CD4-positive, alpha-beta T cell treated with Interleukin-4 for 4 hours (primary cell): ENCODE measurements at regions not wholly inside any gene's neighbourhood (a gene's known extent, or its start where the extent isn't known, plus 50 kb on each side); places are given as distances from the start of the nearest gene placed in this dataset.
"Not testable (repeated sequence)": the region's sequence is repeated elsewhere in the genome, so short reads cannot be mapped to it uniquely, and the experiment has no call there.

Experiments used
- DNase-seq: peaks from one replicate; pipeline ENCODE4 v3.0.0-alpha.2; 2020

DNA sequence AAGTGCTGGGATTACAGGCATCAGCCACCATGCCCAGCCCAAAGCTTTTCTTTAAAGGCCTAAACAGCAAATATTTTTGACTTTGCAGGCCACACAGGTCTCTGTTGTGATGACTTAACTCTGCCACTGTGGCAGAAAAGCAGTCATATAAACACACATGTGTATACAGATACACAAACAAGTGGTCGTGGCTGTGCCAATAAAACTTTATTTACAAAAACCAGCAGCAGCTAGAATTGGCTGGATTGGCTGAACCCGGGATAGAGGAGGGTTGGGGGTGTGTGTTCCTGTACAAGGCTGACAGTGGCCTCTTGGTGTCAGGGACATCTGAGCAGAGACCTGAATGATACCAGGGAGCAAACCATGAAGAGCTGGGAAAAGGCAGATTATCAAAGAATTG, 95.6 kb downstream of the NCOR2 start:
- no peak for DNase-seq

DNA sequence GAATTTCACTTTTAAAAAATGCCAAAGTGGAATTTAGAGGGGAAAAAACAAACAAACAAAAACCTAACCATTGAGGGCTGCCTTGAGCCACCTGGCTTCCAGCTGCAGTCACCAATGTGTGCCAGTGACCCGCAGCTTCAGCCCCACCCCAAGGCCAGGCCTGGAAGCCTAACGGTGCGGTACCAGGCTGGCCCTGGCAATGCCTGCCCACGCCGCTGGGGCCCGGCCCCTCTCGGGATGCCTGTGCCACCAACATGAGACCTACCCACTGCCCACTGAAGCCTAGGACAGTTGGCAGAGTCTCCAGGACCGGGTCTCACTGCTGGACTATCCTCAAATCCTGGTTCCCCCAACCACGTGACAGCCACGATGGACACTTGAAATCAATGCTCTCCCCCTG, 96.6 kb downstream of the NCOR2 start:
- DNase-seq = no peak

DNA sequence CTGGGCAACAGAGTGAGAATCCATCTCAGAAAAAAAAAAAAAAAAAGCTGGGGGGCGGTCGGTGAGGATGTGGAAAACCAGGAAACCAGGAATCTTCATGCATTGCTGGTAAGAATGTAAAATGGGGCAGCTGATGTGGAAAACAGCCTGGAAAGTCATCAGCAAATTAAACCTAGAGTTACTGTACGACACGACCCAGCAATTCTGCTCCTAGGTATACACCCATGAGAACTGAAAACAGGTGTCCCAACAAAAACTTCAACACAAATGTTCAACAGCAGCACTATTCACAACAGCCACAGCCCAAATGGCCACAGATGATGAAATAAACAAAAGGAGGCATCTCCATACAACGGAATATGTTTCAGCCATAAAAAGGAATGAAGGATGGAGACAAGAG, 97.3 kb downstream of the NCOR2 start:
- no peak for DNase-seq

DNA sequence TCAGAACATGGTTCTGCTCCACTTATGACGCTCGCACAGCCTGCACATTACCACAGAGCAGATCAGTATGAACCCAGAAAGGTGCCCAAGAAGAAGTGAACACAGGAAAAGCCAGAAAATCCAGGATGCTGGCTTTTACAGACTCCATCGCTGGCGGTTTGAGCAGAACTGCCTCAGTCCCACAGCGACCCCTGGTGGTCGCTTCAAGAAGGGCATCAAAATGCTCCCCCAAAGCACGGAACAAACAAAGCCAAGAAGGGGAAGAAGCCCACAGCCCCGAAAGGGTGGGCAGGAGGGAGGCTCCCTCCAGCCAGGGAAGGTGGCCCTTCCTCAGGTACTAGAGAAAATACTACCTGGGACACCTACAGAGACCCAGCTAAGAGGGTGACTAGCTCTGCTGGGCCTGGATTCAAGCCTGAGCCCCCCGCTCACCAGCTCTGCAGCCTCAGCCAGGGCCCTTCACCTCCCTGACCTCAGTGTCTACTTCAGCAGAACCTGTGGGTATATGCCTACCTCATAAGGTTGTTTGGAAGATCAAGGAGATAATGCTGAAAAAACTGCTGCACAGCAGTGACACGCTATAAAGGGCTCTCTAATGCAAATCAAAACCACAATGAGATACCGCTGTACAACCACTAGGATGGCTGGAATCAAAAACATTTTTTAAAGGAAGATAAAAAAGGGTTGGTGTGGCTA, 98.1 kb downstream of the NCOR2 start:
- DNase-seq = peak; percentile 52

DNA sequence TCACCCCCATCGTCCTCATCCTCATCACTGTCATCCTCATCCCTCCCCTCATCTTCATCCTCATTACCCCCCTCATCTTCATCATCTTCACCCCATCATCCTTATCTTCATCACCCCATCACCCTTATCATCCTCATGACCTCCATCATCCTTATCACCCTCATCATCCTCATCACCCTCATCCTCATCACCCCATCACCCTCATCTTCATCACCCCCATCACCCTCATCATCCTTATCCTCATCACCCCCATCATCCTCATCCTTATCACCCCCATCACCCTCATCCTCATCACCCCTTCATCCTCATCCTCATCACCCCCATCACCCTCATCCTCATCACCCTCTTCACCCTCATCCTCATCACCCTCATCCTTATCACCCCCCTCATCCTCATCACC, 99.9 kb downstream of the NCOR2 start:
- DNase-seq = not testable (repeated sequence)

DNA sequence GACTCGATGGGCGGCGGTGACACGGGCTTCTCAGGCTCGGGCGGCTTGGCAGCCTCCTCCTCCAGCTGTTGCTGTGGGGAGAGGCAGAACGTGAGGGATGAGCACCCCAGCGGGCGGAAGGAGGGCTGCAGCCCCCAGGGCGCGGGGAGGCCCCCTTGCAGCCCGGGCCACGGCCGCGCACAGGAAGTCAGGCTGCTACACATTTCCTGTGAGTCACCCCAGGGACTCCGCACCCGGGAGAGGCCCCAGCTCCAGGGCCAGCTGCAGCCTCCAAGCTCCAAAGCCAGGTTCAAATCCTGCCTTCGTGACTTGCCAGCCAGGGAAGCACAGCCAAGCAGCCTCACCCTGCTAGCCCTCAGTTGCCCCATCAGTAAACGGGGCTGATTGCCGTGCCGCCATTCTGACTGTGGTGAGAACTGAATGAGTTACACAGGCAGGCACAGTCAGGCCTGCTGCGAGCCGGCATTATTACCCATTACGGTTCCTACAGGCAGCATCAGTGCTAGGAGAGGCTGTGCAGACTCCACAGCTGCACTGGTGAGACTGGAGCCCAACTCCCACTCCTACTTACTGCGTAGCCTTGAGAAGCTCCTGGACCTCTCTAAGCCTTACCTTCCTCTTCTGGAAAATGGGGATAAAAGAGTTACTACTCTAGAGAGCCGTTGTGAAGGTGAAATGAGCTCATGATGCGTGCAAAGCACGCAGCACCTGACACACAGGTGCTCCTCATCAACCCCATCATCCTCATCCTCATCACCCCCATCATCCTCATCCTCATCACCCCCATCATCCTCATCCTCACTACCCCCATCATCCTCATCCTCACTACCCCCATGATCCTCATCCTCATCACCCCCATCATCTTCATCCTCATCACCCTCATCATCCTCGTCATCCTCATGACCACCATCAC, 100.9 kb downstream of the NCOR2 start:
- DNase-seq = peak; percentile 90

DNA sequence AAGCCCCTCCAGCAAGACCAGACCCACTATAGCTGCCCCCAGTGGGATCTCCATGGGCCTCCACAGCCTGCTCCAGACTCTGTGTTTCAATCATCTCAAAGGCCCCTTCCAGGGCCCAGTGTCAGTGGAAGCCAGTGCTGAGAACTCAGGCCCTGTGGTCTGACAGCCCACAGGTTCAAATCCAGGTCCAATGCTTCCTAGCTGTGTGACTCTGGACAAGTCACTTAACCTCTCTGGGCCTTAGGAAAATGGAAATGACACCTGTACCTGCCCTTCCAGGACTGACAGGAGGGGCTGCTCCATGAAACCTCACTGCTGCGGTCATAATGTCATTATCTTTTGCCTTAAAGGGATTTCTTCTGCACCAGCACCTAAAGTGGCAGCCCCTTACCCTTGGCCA, 101.9 kb downstream of the NCOR2 start:
- DNase-seq = no peak

DNA sequence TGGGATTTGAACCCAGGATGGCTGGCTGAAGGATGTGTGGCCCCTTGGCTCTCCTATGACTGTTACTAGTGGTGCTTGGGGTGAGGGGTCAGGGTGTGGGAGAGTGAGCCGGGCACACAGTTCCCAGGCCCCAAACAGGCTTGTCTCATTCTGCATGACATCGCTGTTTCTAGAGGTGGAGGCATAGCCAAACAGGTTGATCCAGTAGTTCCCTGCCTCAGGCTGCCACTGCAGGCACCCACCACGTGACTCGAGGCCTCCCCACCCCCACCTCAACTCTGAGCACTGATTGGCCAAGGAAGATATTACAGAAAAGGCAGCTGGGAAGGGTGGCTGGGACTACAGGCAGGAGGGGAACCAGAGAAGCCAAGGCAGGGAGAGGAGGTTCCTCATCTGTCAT, 102.6 kb downstream of the NCOR2 start:
- DNase-seq = no peak

DNA sequence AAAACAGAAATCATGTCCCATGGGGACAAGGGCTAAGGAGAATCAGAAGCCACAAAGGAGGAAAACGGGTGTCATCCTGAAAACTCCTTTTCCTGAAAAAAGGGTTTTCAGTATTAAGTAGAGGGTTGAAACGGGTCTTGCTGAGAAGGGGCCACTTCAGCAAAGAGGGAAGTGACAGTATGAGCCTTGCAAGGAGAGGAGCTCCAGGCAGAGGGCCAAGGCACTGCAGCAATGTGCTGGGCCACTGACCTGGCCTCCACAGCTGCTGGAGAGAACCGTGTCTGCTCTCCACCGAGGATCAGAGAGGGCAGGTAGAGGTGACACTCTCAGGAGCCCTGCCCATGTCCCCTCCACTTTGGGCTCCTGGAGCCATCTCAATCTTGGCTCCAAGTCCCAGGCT, 103.3 kb downstream of the NCOR2 start:
- no peak for DNase-seq

DNA sequence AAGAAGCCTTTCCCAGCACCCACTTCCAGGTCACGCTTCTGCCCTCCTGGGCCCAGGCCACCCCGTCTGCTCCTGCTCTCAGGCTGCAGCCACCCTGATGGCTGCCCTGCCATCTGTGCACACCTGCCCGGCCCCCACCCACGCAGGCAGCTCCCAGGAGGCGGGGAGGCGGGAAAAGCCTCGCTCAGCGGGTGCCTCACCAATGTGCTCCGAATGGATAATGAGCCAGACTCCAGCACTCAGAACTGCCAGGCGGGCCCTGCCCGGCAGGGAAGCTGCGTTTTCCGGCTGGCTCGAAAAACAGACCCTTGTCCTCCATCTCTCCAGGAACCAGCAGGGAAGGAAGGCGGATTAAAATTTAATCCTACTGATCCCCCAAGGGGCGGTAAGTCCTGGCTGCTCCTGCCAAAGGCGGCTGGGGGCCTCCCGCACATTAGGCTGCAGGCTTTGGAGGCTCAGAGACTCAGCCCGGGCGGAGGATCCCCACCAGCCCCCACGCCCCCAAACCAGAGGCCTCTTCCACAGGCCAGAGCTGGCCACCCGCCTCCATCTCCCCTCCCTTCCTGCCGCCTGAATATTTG, 104.0 kb downstream of the NCOR2 start:
- no peak for DNase-seq

DNA sequence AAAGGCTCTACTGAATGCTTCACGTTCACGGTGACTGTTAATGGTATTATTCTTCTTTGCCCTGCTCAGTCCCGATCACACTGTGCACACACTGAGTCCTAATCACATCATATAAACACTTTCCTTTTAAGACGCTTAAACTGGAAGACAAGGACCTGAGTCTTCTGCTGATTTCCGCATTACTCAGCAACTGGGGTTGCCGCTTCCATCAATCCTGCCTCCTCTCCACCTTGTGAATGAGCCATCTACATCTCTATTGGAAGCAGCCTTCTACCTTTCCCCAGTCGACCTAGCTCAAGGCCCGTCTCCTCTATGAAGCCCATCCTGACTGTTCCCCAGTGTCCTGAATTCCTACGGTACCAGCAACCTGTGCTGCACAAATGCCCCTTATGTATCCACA, 104.7 kb downstream of the NCOR2 start:
- DNase-seq = no peak

DNA sequence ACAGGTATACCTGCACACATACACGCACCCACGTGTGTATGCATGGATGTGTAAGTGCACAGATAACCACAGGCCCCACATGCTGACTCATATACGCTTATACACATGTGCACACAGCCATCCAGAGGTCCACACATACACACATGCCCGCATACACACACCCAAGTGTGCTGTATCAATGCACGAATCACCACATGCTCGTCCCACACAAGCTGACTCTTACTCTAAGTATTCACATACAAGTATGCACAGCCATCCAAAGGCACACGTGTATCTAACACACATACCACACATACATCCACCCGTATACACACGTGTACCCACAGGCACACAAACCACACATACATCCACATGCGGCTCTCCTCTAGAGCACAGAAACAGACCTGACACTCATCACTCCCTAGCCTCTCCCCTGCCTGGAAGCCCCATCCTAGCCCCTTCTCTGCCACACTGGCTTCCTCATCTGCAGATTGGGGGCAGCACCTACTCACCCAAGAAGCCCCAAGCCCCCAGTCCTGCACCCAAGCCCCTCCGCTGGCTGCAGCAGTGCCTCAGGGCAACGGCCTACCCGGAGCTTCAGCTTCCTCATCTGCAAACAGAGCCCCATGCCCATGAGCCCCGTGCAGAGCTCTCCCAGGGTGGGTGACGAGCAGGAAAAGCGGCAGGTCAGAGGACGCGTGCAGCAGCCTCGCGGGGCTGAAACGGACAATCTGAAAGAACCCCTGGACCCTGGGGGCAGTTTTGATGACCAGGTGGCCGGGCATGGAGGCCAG, 105.4 kb downstream of the NCOR2 start:
- no peak for DNase-seq

DNA sequence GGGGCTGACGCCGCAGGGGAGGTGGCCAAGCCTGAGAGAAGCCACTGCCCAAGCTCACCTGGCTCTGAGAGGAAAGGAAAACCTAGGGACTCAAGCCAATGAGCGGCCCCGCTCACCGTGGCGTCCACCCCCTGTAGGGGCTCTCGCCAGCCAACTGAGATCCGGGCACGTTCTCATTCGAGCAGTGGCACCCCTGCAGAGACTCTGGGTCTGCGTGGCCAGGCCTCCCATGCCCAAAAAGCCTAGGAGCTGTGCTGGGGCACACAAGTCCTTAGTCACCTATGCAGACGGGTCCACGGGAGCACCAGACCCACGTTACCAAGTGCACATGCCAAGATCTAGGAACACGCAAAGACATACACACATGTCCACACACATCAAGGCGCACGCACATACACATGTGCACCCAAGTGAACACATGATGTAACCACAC, 106.2 kb downstream of the NCOR2 start:
- no peak for DNase-seq

DNA sequence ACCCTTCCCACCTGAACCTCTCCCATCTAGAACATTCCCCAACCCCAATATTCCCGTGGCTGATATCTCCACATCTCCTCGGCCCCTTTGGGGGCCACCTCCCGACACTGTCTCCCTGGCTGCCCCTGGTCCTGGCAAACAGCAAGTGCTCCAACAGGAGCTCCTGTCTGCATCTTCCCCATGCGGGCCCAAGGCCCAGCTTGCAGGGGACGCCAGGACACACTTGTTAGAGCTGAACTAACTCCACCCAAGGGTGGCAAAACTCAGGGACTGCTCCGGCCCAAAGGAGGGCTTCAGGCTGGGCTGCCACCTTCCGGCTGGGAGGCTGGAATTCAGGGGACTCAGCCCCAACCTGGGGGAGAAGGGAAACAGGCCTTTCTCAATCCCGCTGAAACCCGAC, 106.6 kb downstream of the NCOR2 start:
- no peak for DNase-seq

DNA sequence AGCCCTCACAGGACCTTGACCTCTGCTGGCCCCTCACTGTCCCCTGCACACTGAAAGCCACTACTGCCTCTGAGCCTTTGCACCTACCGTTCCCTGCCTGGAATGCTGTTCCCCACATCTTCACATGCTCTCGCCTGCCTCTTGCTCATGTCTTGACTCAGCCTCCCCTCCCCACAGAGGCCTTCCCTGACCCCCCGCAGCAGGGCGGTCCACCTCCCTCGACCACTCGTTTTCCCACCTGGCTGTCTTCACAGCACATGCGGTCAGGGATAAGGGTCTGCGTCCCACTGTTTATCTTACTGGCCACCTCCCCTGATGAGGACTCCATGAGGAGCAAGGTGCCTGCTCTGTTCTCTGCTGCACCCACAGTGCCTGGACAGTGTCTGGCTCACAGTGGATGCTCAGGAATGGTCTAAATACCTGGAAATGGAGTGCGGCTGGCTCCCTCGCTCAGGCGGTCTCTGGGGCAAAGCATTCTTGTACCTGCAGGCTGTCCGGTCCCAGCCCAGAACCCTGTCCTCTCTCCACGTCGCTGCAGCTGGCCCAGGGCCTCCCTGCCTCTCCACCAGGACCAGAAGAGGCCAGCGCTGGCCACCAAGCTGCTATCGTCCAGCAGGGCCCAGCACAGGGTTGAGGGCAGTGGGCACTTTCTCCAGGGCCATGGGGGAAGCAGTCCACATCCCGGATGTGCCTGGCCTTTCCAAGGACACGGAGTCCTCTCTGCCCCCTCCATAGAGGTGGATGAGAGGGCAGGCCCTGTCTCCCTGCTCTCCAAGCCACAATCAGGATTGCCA, 107.4 kb downstream of the NCOR2 start:
- DNase-seq = no peak

DNA sequence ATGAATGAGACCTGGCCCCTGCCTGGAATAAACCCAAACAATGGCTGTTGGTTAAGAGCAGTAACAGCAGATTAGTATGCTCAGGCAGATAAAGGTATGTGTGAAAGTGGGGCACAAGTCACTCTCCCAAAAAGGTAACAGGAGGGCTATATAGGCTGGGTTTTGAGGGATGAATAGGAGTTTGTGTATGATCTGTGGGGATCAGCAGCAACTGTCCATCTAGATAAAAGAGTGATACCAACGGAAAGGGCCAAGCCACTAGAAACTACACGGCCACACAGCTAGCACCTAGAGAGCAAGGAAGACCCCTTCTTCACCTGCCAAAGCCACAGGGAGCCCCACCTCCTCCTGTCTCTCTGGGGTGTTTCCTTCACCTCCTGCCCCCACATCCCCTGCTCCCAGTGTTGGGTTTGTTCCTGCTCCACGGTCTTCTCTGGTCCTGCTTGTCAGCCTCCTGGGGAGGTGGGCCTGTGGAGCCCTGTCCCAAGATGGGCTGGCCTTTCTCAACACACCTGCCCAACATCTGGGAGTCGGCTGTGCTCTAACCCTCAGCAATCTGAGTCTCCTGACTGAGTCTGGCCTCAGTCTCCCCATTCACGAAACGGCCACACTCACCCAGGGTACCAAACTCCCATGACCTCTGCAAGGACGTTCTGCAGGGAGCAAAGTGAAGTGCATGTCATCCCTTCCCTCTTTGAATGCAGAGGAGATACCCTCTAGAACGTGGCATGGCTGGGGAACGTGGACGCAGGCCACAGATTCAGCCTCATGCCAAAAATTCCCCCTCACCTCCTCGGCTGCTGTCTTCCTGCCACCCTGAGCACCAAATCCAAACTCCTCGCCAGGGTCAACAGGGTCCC, 108.2 kb downstream of the NCOR2 start:
- no peak for DNase-seq

DNA sequence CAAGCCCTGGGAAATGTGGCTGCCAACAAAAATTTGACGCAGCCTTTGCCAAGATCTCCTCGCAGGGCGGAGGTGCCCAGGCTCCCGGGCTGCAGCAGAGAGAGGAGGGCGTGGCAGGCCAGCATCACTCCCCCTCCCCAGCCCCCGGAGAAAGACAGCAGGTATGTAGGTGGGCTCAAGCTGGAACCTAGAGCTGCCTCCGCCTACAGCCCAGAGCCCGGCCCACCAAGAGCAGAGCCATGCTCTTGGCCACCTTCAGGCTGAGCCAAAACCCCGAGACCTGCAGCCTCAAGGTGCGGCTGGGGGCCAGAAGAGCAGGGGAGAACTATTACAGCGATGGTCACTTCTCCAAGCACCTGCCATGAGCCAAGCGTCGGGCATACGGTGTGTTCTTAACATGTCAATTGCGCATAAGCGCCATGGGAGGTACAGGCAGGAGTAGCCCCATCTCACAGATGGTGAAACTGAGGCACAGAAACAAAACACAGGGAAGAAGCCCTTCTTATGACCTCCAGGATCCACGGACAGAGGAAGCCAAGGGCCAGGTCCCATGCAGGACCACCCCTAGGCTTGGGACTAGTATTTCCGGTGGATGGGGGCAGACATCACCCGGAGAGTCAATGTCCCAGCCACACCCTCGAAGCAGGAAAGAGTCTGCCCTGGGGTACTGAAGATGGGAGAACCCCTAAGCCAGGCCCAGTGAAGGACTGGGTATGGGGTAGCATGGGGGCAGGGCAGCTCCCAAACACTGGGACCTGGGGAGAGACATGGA, 109.0 kb downstream of the NCOR2 start:
- DNase-seq = no peak

DNA sequence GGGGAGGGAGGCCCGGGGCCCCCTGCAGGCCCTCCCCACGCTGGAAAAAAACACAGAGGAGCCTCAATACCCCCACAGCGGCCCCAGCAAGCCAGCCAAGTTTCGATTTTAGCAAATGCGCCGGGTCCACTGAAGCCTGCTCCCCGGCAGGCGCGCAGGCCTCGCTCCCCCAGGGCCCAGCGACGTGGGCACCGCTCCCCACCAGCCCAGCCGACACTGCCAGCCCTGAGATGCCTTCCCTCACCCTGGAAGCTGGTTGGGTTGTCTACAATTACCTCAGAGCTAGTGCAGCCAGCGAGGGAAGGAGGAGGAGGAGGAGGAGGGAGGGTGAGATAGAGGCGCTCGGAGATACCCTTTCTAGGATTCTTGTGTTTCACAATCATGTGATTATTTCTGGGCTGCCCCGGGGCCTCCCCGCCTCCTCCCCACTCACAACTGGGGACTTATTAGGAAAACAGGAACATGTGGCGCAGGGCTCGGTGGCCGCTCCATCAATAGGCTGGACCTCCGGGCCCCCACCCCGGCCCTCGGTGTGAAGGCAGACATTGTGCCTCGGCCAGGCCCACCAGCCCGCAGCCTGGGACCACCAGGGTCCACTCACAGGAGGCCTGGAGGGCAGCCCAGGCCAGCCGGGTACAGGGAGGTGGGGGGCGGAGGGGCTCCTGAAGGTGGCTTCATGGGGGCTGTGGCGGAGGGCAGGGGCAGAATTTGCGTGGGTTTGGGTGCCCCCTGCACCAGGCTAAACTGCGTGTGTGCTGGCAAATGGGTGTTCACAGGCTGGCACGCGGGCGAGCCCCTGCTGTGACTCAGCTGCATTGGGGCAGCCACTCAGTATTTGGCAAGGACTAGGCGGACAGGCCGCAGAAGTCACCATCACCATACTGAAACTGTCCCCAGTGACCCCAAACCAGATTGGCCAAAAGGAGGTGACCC, 109.9 kb downstream of the NCOR2 start:
- peak; percentile 64 for DNase-seq

DNA sequence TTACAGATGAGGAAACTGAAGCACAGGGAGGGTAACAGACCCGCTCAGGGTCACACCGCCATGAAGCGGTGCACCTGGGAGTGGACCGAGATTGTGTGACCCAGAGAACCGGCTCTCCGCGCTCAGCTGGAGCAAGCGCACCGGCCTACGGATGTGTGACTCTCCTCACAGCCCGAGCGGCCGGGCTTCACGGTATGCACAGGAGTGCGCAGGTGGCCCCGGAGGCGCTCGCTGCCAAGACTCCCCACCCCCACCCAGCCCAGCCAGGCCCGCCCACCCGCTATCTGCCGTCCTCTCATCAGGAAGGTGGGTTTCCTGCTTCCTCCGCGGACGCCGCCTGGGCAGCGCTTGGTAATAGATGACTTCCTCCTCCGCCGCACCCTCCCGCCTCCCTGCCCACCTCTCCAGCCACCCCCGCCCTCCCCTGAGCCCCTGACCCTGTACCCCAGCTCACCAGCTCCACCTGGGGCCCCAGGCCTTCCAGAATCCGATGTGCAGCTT, 110.7 kb downstream of the NCOR2 start:
- DNase-seq = peak; percentile 51
